Tibial nerve (tissue), 3 donors: ENCODE measurements at regions not wholly inside any gene's neighbourhood (a gene's known extent, or its start where the extent isn't known, plus 50 kb on each side); places are given as distances from the start of the nearest gene placed in this dataset.

Source experiments
- CTCF ChIP-seq, 5 experiments: fragments of 200-600 bp in 3 of 5; fragments of 450-650 bp in 2 of 5; sonication (generic) in 3 of 5; IDR thresholded peaks; one replicate each; pipeline ENCODE4 v1.5.1; 2016 to 2019; ENCODE audit warnings: antibody characterized with exemption in 5 of 5, mild to moderate bottlenecking in 3 of 5, moderate library complexity in 2 of 5
- POLR2A ChIP-seq, 2 donors: fragments of 450-650 bp; IDR thresholded peaks; one replicate each; pipeline ENCODE4 v1.6.1; 2017; ENCODE audit warnings: antibody characterized with exemption in 2 of 2, mild to moderate bottlenecking in 2 of 2, moderate library complexity in 2 of 2

DNA sequence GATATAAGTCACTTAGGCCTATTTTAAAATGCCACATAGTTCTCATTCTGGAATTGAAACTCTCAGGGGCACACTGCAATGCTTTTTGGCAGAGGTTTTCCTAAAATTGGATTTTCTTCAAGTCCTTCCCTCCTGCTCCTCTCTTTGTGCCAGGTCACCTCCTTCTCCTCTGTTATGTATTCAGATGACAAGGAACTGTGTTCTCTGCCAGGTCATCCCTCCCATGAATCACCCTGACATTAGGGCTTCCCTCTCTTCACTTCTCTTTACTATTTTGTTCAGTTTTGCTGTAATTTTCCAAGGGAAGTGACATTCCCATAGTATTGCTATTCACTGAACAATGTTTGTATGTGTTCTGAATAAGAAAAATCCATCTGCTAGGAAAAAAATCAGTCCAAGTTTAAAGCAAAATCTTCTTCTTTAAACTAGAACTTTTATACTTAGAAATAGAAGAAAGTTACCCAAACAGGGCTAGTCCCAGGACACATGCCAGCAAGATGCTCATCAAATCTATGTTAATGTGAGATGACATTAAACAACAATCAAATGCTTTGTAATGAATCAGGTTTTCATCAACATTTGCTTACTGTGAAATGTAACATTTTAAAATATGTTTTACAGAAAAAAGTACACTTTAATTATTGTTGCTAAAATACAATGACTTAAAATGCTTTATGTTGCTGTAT, 461.1 kb downstream of the MMUT start:
- TF ChIP-seq CTCF (IDR thresholded peaks at IDR 0.05) = no peak
- no peak for TF ChIP-seq POLR2A (IDR thresholded peaks at IDR 0.05)
